ENCODE measurements at regions not wholly inside any gene's neighbourhood (a gene's known extent, or its start where the extent isn't known, plus 50 kb on each side); places are given as distances from the start of the nearest gene placed in this dataset.
"Not testable (repeated sequence)": the region's sequence is repeated elsewhere in the genome, so short reads cannot be mapped to it uniquely, and the experiment has no call there.

DNA sequence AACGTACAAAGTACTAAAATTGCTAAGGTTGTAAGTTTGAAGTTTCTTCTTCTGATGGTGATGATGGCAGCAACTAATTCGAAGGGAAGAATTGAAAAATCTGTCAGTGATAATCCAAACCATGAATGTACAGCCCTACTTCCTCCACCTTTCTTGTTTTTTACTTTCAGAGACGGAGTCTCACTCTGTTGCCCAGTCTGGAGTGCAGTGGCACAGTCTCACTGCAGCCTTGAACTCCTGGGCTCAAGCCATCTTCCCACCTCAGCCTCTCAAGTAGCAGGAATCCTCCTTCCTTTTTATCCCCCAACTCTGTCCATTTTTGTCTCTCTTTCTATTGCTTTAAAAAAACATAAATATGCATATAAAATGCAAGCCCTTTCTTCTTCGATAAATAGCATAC is 112.3 kb upstream of the SOX21 start:
- no peaks in the 10 kb centered on the region for H3K36me3 Mint-ChIP-seq (ENCODE audit: low read depth)
- no peaks in the 10 kb centered on the region for H3K9me3 Mint-ChIP-seq
- no peak overlapping the region for H3K27ac Mint-ChIP-seq
- intact Hi-C loops (cut with micrococcal nuclease): no loop called here
- no peaks in the 10 kb centered on the region for H3K4me1 Mint-ChIP-seq (ENCODE audit: low read depth)
- no peaks in the 10 kb centered on the region for H3K27me3 Mint-ChIP-seq
- no peak overlapping the region for H3K4me3 Mint-ChIP-seq

GRCh38 chr13:94822356-94822755 is 110.0 kb upstream of the SOX21 start:
- Mint-ChIP-seq H3K4me1 (ENCODE audit: low read depth) (no peaks in the 10 kb centered on the region), H3K27me3 (no peaks in the 10 kb centered on the region), H3K36me3 (ENCODE audit: low read depth) (no peaks in the 10 kb centered on the region), H3K27ac (no peak overlapping the region), H3K9me3 (no peaks in the 10 kb centered on the region), H3K4me3 (no peak overlapping the region)
- intact Hi-C loops (cut with micrococcal nuclease): no loop called here

- intact Hi-C loops (cut with micrococcal nuclease): no loop called here
- H3K4me1 Mint-ChIP-seq (ENCODE audit: low read depth): no peaks in the 10 kb centered on the region
- no peaks in the 10 kb centered on the region for H3K27me3 Mint-ChIP-seq
- no peaks in the 10 kb centered on the region for H3K9me3 Mint-ChIP-seq
- no peak overlapping the region for H3K4me3 Mint-ChIP-seq
- H3K36me3 Mint-ChIP-seq (ENCODE audit: low read depth): no peaks in the 10 kb centered on the region
- H3K27ac Mint-ChIP-seq: no peak overlapping the region
Measured at GRCh38 chr13:94816256-94816655, 103.9 kb upstream of the SOX21 start.

DNA sequence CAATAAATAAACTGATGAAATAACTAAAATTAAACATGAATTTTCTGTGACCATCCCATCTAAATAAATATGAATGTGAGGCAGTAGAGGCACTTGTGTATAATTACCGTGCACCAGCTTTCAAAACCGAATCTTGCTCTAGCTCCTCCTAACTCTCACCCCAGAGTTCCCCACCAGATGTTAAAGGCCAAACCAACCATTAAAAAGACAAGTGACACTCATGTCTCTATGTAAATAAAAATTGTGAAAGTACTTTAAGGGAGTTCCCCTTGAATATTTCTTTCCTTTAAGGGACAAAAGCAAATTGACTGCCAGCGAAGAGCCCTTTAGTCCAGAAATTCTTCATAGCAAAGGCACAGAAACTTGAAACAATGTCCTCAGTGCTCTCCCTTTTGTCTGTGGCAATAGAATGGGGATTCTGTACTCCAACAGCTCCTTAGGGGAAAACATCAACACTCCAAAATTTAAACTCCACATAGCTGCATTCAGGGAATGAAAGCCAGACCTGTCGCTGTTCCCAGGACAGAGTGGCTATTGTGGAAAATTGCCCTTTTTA is 101.7 kb upstream of the SOX21 start:
- H3K9me3 Mint-ChIP-seq: no peaks in the 10 kb centered on the region
- no peaks in the 10 kb centered on the region for H3K36me3 Mint-ChIP-seq (ENCODE audit: low read depth)
- no peaks in the 10 kb centered on the region for H3K4me1 Mint-ChIP-seq (ENCODE audit: low read depth)
- no peaks in the 10 kb centered on the region for H3K27me3 Mint-ChIP-seq
- H3K27ac Mint-ChIP-seq: no peak overlapping the region
- no peak overlapping the region for H3K4me3 Mint-ChIP-seq
- intact Hi-C loops (cut with micrococcal nuclease): no loop called here

- Mint-ChIP-seq H3K27me3 (no peaks in the 10 kb centered on the region), H3K36me3 (ENCODE audit: low read depth) (no peaks in the 10 kb centered on the region), H3K4me3 (no peak overlapping the region), H3K27ac (no peak overlapping the region), H3K4me1 (ENCODE audit: low read depth) (no peaks in the 10 kb centered on the region), H3K9me3 (no peaks in the 10 kb centered on the region)
- intact Hi-C loops (cut with micrococcal nuclease): no loop called here
Measured at GRCh38 chr13:94811753-94812152, 99.4 kb upstream of the SOX21 start.

- Mint-ChIP-seq H3K9me3 (no peaks in the 10 kb centered on the region), H3K36me3 (ENCODE audit: low read depth) (no peaks in the 10 kb centered on the region), H3K27ac (no peak overlapping the region), H3K4me1 (ENCODE audit: low read depth) (no peaks in the 10 kb centered on the region), H3K27me3 (no peaks in the 10 kb centered on the region), H3K4me3 (no peak overlapping the region)
- intact Hi-C loops (cut with micrococcal nuclease): no loop called here
Measured at GRCh38 chr13:94800423-94800822, 88.1 kb upstream of the SOX21 start.

DNA sequence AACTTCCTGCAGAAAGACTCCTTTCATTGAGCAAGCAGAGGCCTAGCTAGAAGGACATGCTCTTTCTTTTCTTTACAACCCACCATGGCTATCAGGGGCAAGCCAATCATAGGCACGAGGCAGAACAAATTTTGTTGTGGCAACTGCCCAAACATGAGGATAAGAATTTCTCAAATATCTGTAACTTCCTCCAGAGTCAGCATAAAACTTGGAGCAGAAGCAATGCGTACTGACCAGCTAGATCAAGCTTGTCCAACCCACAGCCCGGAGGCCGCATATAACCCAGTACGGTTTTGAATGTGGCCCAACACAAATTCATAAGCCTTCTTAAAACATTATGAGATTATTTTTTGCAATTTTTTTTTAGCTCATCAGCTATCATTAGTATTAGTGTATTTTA is 87.0 kb upstream of the SOX21 start:
- Mint-ChIP-seq H3K4me3 (no peak overlapping the region), H3K4me1 (ENCODE audit: low read depth) (no peaks in the 10 kb centered on the region), H3K9me3 (no peaks in the 10 kb centered on the region), H3K27ac (no peak overlapping the region), H3K36me3 (ENCODE audit: low read depth) (no peaks in the 10 kb centered on the region), H3K27me3 (no peaks in the 10 kb centered on the region)
- intact Hi-C loops (cut with micrococcal nuclease): no loop called here

- Mint-ChIP-seq H3K4me3 (no peak overlapping the region), H3K27me3 (no peaks in the 10 kb centered on the region), H3K9me3 (no peaks in the 10 kb centered on the region), H3K27ac (no peak overlapping the region), H3K36me3 (ENCODE audit: low read depth) (no peaks in the 10 kb centered on the region), H3K4me1 (ENCODE audit: low read depth) (no peaks in the 10 kb centered on the region)
- intact Hi-C loops (cut with micrococcal nuclease): no loop called here
Measured at GRCh38 chr13:94798738-94799137, 86.4 kb upstream of the SOX21 start.

GRCh38 chr13:94795292-94795691 is 82.9 kb upstream of the SOX21 start:
- Mint-ChIP-seq H3K36me3 (ENCODE audit: low read depth) (no peaks in the 10 kb centered on the region), H3K9me3 (no peaks in the 10 kb centered on the region), H3K27me3 (no peaks in the 10 kb centered on the region), H3K4me3 (no peak overlapping the region), H3K27ac (no peak overlapping the region), H3K4me1 (ENCODE audit: low read depth) (no peaks in the 10 kb centered on the region)
- intact Hi-C loops (cut with micrococcal nuclease): no loop called here

DNA sequence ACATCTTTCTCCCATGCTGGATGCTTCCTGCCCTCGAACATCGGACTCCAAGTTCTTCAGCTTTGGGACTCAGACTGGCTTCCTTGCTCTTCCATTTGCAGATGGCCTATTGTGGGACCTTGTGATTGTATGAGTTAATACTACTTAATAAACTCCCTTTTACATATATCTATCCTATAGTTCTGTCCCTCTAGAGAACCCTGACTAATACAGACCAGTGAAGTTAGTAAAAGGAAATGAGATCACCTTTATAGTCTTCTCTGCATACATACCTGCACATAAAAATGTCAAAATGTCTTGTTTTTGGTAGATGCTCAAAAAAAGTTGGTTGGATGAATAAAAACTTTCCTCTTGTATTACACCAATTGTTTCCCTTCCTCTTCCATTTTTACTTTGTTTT is 73.9 kb upstream of the SOX21 start:
- H3K27ac Mint-ChIP-seq; H3K36me3 Mint-ChIP-seq (ENCODE audit: low read depth); intact Hi-C loops (cut with micrococcal nuclease); H3K4me1 Mint-ChIP-seq (ENCODE audit: low read depth); H3K27me3 Mint-ChIP-seq; H3K4me3 Mint-ChIP-seq: not testable (repeated sequence)
- H3K9me3 Mint-ChIP-seq: peaks cover 13% of the 10 kb centered on the region

GRCh38 chr13:94784066-94784465 is 71.7 kb upstream of the SOX21 start:
- Mint-ChIP-seq H3K36me3 (ENCODE audit: low read depth) (no peaks in the 10 kb centered on the region), H3K4me1 (ENCODE audit: low read depth) (no peaks in the 10 kb centered on the region), H3K9me3 (peaks cover 13% of the 10 kb centered on the region), H3K27me3 (no peaks in the 10 kb centered on the region), H3K4me3 (no peak overlapping the region), H3K27ac (no peak overlapping the region)
- intact Hi-C loops (cut with micrococcal nuclease): no loop called here

GRCh38 chr13:94783489-94783888 is 71.1 kb upstream of the SOX21 start:
- H3K27ac Mint-ChIP-seq: no peak overlapping the region
- no peaks in the 10 kb centered on the region for H3K4me1 Mint-ChIP-seq (ENCODE audit: low read depth)
- peaks cover 13% of the 10 kb centered on the region for H3K9me3 Mint-ChIP-seq
- H3K4me3 Mint-ChIP-seq: no peak overlapping the region
- H3K36me3 Mint-ChIP-seq (ENCODE audit: low read depth): no peaks in the 10 kb centered on the region
- intact Hi-C loops (cut with micrococcal nuclease): no loop called here
- no peaks in the 10 kb centered on the region for H3K27me3 Mint-ChIP-seq

GRCh38 chr13:94780421-94780820 is 68.1 kb upstream of the SOX21 start:
- no peaks in the 10 kb centered on the region for H3K4me1 Mint-ChIP-seq (ENCODE audit: low read depth)
- no peaks in the 10 kb centered on the region for H3K27me3 Mint-ChIP-seq
- H3K4me3 Mint-ChIP-seq: no peak overlapping the region
- H3K27ac Mint-ChIP-seq: no peak overlapping the region
- intact Hi-C loops (cut with micrococcal nuclease): no loop called here
- H3K36me3 Mint-ChIP-seq (ENCODE audit: low read depth): no peaks in the 10 kb centered on the region
- peaks cover 13% of the 10 kb centered on the region for H3K9me3 Mint-ChIP-seq

DNA sequence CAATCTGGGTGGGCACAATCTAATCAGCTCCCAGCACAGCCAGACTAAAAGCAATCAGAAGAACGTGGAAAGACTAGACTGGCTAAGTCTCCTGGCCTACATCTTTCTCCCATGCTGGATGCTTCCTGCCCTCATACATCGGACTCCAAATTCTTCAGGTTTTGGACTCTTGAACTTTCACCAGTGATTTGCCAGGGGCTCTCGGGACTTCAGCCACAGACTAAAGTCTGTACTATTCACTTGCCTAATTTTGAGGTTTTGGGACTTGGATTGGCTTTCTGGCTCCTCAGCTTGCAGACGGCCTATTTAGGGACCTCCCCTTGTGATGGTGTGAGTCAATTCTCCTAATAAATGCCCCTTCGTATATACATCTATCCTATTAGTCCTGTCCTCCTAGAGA is 66.6 kb upstream of the SOX21 start:
- H3K36me3 Mint-ChIP-seq (ENCODE audit: low read depth): no peaks in the 10 kb centered on the region
- intact Hi-C loops (cut with micrococcal nuclease): no loop called here
- no peak overlapping the region for H3K27ac Mint-ChIP-seq
- peaks cover 13% of the 10 kb centered on the region for H3K9me3 Mint-ChIP-seq
- no peak overlapping the region for H3K4me3 Mint-ChIP-seq
- H3K27me3 Mint-ChIP-seq: no peaks in the 10 kb centered on the region
- H3K4me1 Mint-ChIP-seq (ENCODE audit: low read depth): no peaks in the 10 kb centered on the region

- Mint-ChIP-seq H3K27me3 (no peaks in the 10 kb centered on the region), H3K9me3 (peaks cover 13% of the 10 kb centered on the region), H3K36me3 (ENCODE audit: low read depth) (no peaks in the 10 kb centered on the region), H3K4me3 (no peak overlapping the region), H3K27ac (no peak overlapping the region), H3K4me1 (ENCODE audit: low read depth) (no peaks in the 10 kb centered on the region)
- intact Hi-C loops (cut with micrococcal nuclease): no loop called here
Measured at GRCh38 chr13:94778585-94778984, 66.2 kb upstream of the SOX21 start.
